ENCODE measurements at regions not wholly inside any gene's neighbourhood (a gene's known extent, or its start where the extent isn't known, plus 50 kb on each side); places are given as distances from the start of the nearest gene placed in this dataset.

- no peak for DNase-seq (ENCODE audit: low read depth)
Measured at GRCh38 chr5:38753776-38754175, 92.0 kb upstream of the OSMR start.

- DNase-seq (ENCODE audit: low read depth), result peak; percentile 74
Measured at GRCh38 chr5:38755181-38755580, 90.6 kb upstream of the OSMR start.

- no peak for DNase-seq (ENCODE audit: low read depth)
Measured at GRCh38 chr5:38756068-38756467, 89.7 kb upstream of the OSMR start.

GRCh38 chr5:38757451-38758245, 88.2 kb upstream of the OSMR start:
- DNase-seq (ENCODE audit: low read depth), result peak; percentile 61

- DNase-seq (ENCODE audit: low read depth), result no peak
Measured at GRCh38 chr5:38758774-38759600, 86.8 kb upstream of the OSMR start.

GRCh38 chr5:38764937-38765391, 80.8 kb upstream of the OSMR start:
- peak; percentile 97 for DNase-seq (ENCODE audit: low read depth)

- peak; percentile 91 for DNase-seq (ENCODE audit: low read depth)
Measured at GRCh38 chr5:38765399-38765861, 80.4 kb upstream of the OSMR start.

GRCh38 chr5:38766151-38766550, 79.7 kb upstream of the OSMR start:
- DNase-seq (ENCODE audit: low read depth), result peak; percentile 85

GRCh38 chr5:38768412-38769211, 77.2 kb upstream of the OSMR start:
- DNase-seq (ENCODE audit: low read depth), result no peak

- no peak for DNase-seq (ENCODE audit: low read depth)
Measured at GRCh38 chr5:38772471-38772870, 73.3 kb upstream of the OSMR start.

GRCh38 chr5:38775218-38775840, 70.5 kb upstream of the OSMR start:
- DNase-seq (ENCODE audit: low read depth), result no peak

- DNase-seq (ENCODE audit: low read depth), result no peak
Measured at GRCh38 chr5:38776149-38776896, 69.5 kb upstream of the OSMR start.

- no peak for DNase-seq (ENCODE audit: low read depth)
Measured at GRCh38 chr5:38777111-38777510, 68.7 kb upstream of the OSMR start.

- peak; percentile 29 for DNase-seq (ENCODE audit: low read depth)
Measured at GRCh38 chr5:38780316-38780715, 65.5 kb upstream of the OSMR start.

GRCh38 chr5:38780945-38781344, 64.9 kb upstream of the OSMR start:
- DNase-seq (ENCODE audit: low read depth), result peak; percentile 90

GRCh38 chr5:38782180-38782835, 63.5 kb upstream of the OSMR start:
- peak; percentile 45 for DNase-seq (ENCODE audit: low read depth)

- peak; percentile 99 for DNase-seq (ENCODE audit: low read depth)
Measured at GRCh38 chr5:38783011-38783561, 62.7 kb upstream of the OSMR start.

- peak; percentile 67 for DNase-seq (ENCODE audit: low read depth)
Measured at GRCh38 chr5:38789134-38789533, 56.7 kb upstream of the OSMR start.

- DNase-seq (ENCODE audit: low read depth), result no peak
Measured at GRCh38 chr5:38789777-38790176, 56.0 kb upstream of the OSMR start.

- DNase-seq (ENCODE audit: low read depth), result no peak
Measured at GRCh38 chr5:38790268-38790667, 55.5 kb upstream of the OSMR start.
